AG09319 (cell line): ENCODE measurements at regions not wholly inside any gene's neighbourhood (a gene's known extent, or its start where the extent isn't known, plus 50 kb on each side); places are given as distances from the start of the nearest gene placed in this dataset.

Source experiments
- DNase-seq: peaks from one replicate; pipeline ENCODE4 v3.0.0-alpha.2; 2010; ENCODE audit warnings: low read depth; ENCODE audit errors: extremely low read depth
- TF ChIP-seq, protein P1 (sequence below): IDR thresholded peaks from 2 replicates; pipeline ENCODE4 v1.5.1; 2011; ENCODE audit warnings: low read depth, mild to moderate bottlenecking, inconsistent platforms, low read length, moderate library complexity

DNA sequence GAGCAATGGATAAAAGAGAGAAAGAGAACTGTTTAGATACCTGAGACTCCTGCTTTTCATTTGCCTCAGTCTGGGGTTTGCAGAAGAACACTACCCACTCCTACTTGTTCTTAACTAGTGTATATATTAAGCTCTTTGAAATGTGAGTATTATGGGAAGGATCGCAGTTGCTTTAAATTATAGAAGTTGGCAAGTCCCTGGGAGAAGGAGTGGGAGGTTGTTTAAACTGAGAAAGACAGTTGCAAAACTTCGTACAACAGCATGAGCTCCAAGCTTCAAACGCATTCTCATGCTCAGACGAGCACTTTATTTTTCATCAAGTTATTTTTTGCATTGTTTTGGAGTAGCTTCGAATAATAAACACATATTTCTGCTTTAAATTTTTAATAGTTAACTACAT lies 88.1 kb upstream of the C1QTNF7 start:
- TF ChIP-seq, protein P1, sequence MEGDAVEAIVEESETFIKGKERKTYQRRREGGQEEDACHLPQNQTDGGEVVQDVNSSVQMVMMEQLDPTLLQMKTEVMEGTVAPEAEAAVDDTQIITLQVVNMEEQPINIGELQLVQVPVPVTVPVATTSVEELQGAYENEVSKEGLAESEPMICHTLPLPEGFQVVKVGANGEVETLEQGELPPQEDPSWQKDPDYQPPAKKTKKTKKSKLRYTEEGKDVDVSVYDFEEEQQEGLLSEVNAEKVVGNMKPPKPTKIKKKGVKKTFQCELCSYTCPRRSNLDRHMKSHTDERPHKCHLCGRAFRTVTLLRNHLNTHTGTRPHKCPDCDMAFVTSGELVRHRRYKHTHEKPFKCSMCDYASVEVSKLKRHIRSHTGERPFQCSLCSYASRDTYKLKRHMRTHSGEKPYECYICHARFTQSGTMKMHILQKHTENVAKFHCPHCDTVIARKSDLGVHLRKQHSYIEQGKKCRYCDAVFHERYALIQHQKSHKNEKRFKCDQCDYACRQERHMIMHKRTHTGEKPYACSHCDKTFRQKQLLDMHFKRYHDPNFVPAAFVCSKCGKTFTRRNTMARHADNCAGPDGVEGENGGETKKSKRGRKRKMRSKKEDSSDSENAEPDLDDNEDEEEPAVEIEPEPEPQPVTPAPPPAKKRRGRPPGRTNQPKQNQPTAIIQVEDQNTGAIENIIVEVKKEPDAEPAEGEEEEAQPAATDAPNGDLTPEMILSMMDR, result no peak

GRCh38 chr4:15340332-15340731 lies 87.5 kb upstream of the C1QTNF7 start:
- TF ChIP-seq, protein P1, result no peak
- DNase-seq, result no peak

More for the DNA sequence above, 88.1 kb upstream of the C1QTNF7 start:
- no peak for DNase-seq

- TF ChIP-seq, protein P1, result no peak
- no peak for DNase-seq
These were observed 86.7 kb upstream of the C1QTNF7 start for GRCh38 chr4:15340902-15341732.

GRCh38 chr4:15341733-15342300 lies 86.0 kb upstream of the C1QTNF7 start:
- TF ChIP-seq, protein P1, result no peak
- DNase-seq, result no peak

DNA sequence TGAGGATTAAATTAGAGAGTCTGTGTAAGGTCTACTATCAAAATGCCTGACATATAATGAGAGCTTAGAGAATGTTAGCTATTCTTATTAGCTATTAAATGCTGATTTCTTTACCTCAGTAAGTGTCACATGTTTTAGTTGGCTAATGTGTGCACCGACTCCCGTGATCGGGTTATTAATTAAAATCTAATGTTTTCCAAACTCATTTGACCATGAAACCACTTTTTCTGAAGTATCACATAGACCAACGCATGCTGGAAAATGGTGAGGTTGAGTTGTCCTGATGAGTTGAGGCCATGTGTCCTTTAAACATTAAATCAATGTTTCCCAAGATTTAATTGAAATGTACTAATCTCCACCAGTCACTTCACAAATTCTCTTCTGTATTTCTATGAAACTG lies 84.8 kb upstream of the C1QTNF7 start:
- DNase-seq, result no peak
- TF ChIP-seq, protein P1, result no peak

DNA sequence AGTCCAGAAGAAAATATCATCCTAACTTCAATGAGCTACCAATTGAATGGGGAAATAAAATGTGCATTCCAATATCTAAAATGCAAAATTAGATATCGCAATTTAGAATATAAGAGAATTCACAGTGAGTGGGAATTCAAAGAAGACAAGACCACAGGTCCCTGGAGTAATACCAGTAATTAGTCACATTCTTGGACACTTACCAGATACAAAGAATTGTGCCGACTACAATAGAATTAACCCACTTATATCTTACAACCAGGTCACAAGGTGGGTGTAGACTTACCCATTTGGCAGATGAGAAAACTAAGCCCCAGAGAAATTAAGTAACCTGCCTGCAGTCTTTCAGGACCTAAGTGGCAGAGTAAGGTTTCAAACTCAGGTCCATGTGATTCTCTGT lies 84.3 kb upstream of the C1QTNF7 start:
- DNase-seq, result no peak
- TF ChIP-seq, protein P1, result no peak

DNA sequence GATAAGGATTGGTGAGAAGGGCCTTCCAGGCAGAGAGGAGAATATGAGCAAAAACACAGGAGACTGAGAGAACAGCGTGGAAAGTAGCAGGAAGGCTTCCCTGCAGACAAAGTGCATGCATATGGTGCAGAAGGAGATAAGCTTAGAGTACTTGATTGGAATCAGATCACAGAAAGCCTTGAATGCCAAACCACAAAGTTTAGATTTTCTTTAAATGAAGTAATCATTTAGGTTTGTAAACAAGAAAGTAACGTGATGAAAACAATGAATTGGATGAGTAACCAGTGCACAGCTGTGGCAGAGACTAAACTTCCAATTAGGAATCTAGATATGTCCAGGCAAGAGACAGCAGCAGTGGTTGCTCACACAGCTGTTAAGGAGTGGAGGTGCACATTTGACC lies 83.8 kb upstream of the C1QTNF7 start:
- TF ChIP-seq, protein P1, result no peak
- peak; percentile 84 for DNase-seq
